Inferior parietal cortex (tissue), 1 donor: ENCODE measurements at regions not wholly inside any gene's neighbourhood (a gene's known extent, or its start where the extent isn't known, plus 50 kb on each side); places are given as distances from the start of the nearest gene placed in this dataset.
A peak's percentile ranks its signal among the peaks of the same experiment; 100 is the strongest.
"Not testable (repeated sequence)": the region's sequence is repeated elsewhere in the genome, so short reads cannot be mapped to it uniquely, and the experiment has no call there.

Experiments used
- DNase-seq: peaks from one replicate; pipeline ENCODE4 v3.0.0-alpha.2; 2016; ENCODE audit errors: extremely low spot score

DNA sequence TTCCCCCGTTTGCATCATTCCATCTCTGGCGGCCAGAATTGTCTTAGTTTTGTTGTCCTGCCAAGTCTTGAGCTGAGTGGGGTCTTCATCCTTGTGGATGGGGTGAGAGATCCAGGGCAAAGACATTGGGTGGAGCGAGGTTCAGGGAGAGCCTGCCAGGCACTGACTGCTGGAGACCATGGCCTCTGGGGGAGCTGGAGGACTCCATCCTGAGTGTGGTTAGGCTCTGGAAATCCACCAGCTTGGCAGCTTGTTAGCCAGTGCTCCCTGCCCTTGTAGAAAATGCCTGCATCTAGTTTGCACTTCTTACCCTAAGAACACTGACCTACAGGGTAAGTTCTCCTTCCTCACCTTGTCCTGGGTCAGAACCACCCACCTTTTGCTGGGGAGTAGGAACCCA lies 97.2 kb upstream of the ZNF536 start:
- no peak for DNase-seq

DNA sequence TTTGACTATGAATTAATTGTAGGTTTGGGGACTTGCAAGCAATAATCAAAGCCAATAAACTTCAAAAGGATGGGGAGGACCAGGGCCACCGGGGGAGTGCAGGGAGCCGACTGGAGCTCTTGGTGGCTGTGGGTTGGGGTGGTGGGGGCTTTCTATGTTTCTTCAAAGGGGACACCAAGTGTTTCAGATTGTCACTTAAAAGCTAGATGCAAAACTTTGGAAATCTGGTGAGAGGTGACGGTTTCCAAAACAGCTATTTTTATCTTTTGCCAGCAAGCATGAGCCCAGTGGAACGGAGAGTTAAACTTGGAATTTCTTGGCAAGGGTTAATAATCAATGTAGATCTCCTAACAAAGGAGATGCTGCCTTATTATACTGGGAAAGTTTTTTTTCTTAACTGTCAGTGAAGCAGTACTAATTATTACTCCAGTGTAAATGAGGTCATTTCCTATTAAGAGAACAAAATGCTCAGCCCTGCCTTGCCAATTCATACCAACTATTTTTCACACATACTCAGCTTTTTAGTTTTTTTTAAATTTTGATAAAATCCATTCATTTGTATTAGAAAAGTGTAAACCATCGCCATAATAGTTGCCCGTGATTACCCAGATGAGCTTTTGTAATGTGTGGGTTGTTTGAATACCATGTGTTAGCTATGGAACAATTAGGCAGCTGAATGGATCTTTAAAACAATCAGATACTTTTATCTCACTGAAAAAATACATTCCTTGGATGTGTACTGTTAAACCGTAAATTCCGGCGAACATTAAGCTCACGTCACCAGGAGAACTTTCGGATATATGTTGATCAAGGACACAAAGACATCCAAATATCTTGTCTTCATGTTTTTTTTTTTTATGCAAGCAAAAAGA lies 95.9 kb upstream of the ZNF536 start:
- DNase-seq, result no peak

- no peak for DNase-seq
Observed at GRCh38 chr19:30276883-30277280, 95.3 kb upstream of the ZNF536 start.

DNA sequence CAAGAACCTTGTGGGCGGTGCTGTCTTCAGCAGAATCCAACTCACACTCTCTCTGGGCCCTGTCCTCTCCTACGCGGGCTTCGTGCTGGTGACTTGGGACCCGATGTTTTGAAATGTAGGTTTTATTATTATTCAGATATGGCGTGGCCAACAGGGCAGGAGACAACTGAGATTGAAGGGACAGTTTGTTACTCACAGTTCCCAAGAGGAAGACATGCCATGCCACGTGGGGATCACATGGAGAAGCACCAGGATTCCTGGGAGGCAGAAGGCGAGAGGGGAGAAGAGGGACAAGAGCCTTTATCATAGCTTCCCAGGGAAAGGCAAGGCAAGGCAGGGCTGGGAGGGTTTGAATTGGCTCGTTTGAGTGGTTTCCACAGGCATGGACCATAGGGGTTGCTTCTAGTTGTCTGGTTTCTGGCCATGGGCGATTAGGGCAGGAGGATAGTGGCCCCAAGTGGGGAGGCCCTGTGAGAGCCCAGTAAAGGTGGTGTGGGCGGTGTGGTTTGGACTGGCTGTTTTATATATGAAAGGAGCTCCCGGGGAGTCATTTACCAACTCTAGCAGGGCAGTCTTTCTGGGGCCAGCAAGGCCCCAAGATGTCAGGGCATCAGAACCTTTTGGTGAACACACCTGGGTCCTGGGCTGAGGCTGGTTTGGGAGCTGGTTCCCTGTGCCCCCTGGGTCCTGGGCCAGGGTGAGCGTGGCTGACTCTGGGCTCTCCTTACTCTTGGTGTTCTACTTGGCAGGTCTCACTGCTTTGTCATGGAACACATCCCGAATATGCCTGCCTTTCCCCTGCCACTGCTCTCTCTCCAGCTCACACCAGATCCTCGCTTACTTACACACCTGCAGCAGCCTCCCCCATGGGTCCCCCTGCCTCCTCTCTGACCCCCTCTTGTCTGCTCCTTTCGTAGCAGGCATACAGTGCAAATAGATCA lies 94.0 kb upstream of the ZNF536 start:
- no peak for DNase-seq

- DNase-seq, result no peak
Observed at GRCh38 chr19:30278882-30279254, 93.3 kb upstream of the ZNF536 start.

- no peak for DNase-seq
Observed at GRCh38 chr19:30280018-30280417, 92.2 kb upstream of the ZNF536 start.

- no peak for DNase-seq
Observed at GRCh38 chr19:30281906-30282305, 90.3 kb upstream of the ZNF536 start.

DNA sequence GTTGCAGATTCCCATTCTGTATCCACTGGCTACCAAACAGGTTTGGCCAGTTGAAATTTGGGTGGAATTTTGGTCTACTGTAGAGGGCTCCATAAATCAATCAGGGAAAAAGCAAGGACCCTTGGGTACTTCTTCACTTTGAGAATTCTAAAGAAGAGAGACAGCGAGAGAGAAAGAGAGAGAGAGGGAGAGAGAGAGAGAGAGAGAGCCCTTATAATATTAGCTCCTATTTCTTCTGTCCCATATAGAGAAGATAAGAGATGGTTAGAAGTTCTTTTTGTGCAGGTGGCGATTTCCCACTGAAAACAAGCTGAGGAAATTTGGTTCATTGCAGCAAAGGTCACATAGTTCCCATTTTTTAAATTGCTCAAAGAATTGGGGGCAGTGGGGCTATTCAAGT lies 88.6 kb upstream of the ZNF536 start:
- no peak for DNase-seq

GRCh38 chr19:30284209-30284608 lies 88.0 kb upstream of the ZNF536 start:
- no peak for DNase-seq

GRCh38 chr19:30284885-30285284 lies 87.3 kb upstream of the ZNF536 start:
- no peak for DNase-seq

DNA sequence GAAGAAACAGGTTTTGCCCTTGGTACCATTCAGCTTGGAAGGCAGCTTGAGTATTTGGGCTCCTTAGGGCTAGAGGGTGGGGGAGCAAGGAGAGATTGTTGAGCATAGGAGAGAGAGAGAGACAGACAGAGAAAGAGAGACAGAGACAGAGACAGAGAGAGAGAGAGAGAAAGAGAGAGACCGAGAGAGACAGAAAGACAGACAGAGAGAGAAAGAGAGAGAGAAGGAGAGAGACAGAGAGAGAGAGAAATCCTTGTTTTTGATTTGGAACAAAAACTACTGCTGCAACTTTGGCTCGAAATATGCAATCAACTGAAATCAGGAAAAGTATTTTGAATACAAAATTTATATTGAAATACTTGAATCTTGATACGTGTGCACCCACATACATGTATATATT lies 85.8 kb upstream of the ZNF536 start:
- no peak for DNase-seq

DNA sequence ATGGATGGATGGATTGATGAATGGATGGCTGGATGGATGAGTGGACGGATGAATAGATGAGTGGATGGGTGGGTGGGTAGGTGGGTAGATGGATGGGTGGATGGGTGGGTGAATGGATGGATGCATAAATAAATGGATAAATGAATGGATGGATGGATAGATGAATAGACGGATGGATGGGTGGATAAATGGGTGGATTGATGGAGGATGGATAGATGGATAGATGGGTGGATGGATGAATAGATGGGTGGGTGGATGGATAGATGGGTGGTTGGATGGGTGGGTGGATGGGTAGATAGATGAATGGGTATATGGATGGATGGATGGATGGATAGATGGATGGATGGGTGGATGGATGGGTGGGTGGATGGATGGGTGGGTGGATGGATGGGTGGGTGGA lies 84.9 kb upstream of the ZNF536 start:
- no peak for DNase-seq

GRCh38 chr19:30287973-30288372 lies 84.2 kb upstream of the ZNF536 start:
- DNase-seq, result no peak

DNA sequence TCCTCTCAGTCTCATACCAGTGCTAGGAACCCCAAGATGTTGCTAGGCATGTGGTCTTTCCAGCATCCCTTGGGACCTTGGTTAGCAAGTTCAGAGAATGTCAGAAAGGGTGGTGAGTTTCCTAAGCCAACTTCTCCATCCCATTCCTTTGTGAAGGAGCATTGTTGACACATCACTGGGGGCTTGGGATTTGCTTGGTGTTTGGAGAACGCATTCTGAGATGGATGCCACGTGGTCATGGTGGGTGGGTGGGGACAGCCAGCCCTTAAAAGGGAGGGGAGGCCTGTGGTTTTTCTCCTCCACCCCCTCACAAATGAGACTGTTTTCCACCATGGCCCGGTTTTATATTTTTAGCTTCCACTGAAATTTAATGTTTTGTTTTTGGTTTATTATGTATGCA lies 83.3 kb upstream of the ZNF536 start:
- DNase-seq, result no peak

GRCh38 chr19:30289336-30289735 lies 82.8 kb upstream of the ZNF536 start:
- DNase-seq, result no peak

- not testable (repeated sequence) for DNase-seq
Observed at GRCh38 chr19:30290805-30291204, 81.4 kb upstream of the ZNF536 start.

- DNase-seq, result peak; percentile 64
Observed at GRCh38 chr19:30293051-30293785, 79.0 kb upstream of the ZNF536 start.

DNA sequence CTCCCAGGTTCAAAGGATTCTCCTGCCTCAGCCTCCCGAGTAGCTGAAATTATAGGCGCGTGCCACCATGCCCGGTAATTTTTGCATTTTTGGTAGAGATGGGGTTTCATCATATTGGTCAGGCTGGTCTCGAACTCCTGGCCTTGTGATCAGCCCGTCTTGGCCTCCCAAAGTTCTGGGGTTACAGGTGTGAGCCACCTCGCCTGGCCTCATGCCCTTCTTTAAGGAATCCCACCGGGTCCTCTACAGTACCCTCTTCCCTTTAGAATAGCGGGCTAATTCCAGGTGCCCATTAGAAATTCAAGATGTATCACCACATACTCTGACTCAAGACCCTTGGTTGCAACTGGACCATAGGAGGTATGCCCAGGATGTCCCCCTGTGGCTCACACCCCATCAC lies 74.2 kb upstream of the ZNF536 start:
- no peak for DNase-seq

GRCh38 chr19:30303131-30303654 lies 69.0 kb upstream of the ZNF536 start:
- DNase-seq, result no peak

- DNase-seq, result no peak
Observed at GRCh38 chr19:30304540-30304939, 67.6 kb upstream of the ZNF536 start.

- no peak for DNase-seq
Observed at GRCh38 chr19:30305346-30306060, 66.7 kb upstream of the ZNF536 start.
